Astrocyte (in vitro differentiated cells and primary cell): ENCODE measurements at regions not wholly inside any gene's neighbourhood (a gene's known extent, or its start where the extent isn't known, plus 50 kb on each side); places are given as distances from the start of the nearest gene placed in this dataset.

Source experiments
- DNase-seq: peaks from one replicate; pipeline ENCODE4 v3.0.0-alpha.2; 2010; ENCODE audit warnings: low read depth
- FAIRE-seq: peaks from 2 replicates; lab custom pipeline; 2011; peaks lifted over from hg19 to GRCh38; lab: Jason Lieb, UNC
- H2AFZ ChIP-seq: 2 replicates; pipeline ENCODE4 v1.6.0; 2012; ENCODE audit warnings: low read depth, low read length, inconsistent platforms
- H3K27ac ChIP-seq: 2 replicates; pipeline ENCODE4 v1.5.1; 2011; ENCODE audit warnings: low read depth, low read length, inconsistent platforms
- H3K27me3 ChIP-seq: 2 replicates; pipeline ENCODE4 v1.6.0; 2011; ENCODE audit warnings: low read length, inconsistent platforms; ENCODE audit not compliant: insufficient read depth
- H3K36me3 ChIP-seq: 2 replicates; pipeline ENCODE4 v1.5.1; 2011; ENCODE audit warnings: low read length, inconsistent platforms; ENCODE audit not compliant: insufficient read depth
- H3K4me1 ChIP-seq: 2 replicates; pipeline ENCODE4 v1.5.1; 2011; ENCODE audit warnings: low read length, inconsistent platforms; ENCODE audit not compliant: insufficient read depth
- H3K4me2 ChIP-seq: 2 replicates; pipeline ENCODE4 v1.6.0; 2012; ENCODE audit warnings: low read length, inconsistent platforms
- H3K4me3 ChIP-seq: 2 replicates; pipeline ENCODE4 v1.5.1; 2011; ENCODE audit warnings: low read depth, mild to moderate bottlenecking, low read length, inconsistent platforms; ENCODE audit not compliant: insufficient read depth
- H3K79me2 ChIP-seq: 2 replicates; pipeline ENCODE4 v1.6.0; 2012; ENCODE audit warnings: mild to moderate bottlenecking, low read length, inconsistent platforms; ENCODE audit not compliant: insufficient read depth
- H3K9ac ChIP-seq: 2 replicates; pipeline ENCODE4 v1.6.0; 2012; ENCODE audit warnings: mild to moderate bottlenecking, low read length, inconsistent platforms
- H3K9me3 ChIP-seq: 2 replicates; pipeline ENCODE4 v1.5.1; 2012; ENCODE audit warnings: low read depth, mild to moderate bottlenecking, low read length, inconsistent platforms; ENCODE audit not compliant: insufficient read depth
- H4K20me1 ChIP-seq: 2 replicates; pipeline ENCODE4 v1.6.0; 2012; ENCODE audit warnings: low read length, inconsistent platforms; ENCODE audit not compliant: insufficient read depth
- H3K27ac Mint-ChIP-seq: one replicate; pipeline ENCODE4 v1.8.0; 2021; ENCODE audit warnings: mild to moderate bottlenecking, mixed read lengths; ENCODE audit not compliant: unreplicated experiment
- H3K27me3 Mint-ChIP-seq: one replicate; pipeline ENCODE4 v1.8.0; 2021; ENCODE audit warnings: low read depth, mixed read lengths; ENCODE audit not compliant: unreplicated experiment
- H3K36me3 Mint-ChIP-seq: one replicate; pipeline ENCODE4 v1.8.0; 2021; ENCODE audit warnings: low read depth, mixed read lengths; ENCODE audit not compliant: unreplicated experiment
- H3K4me1 Mint-ChIP-seq: one replicate; pipeline ENCODE4 v1.8.0; 2021; ENCODE audit warnings: low read depth, mixed read lengths; ENCODE audit not compliant: unreplicated experiment
- H3K4me3 Mint-ChIP-seq: one replicate; pipeline ENCODE4 v1.8.0; 2021; ENCODE audit warnings: mild to moderate bottlenecking, moderate library complexity, mixed read lengths; ENCODE audit not compliant: unreplicated experiment
- H3K9me3 Mint-ChIP-seq: one replicate; pipeline ENCODE4 v1.8.0; 2021; ENCODE audit warnings: mild to moderate bottlenecking, mixed read lengths; ENCODE audit not compliant: unreplicated experiment
- EZH2 ChIP-seq: IDR thresholded peaks from 2 replicates; pipeline ENCODE4 v1.6.1; 2012; ENCODE audit warnings: mild to moderate bottlenecking, low read length, inconsistent platforms; ENCODE audit not compliant: insufficient read depth
- TF ChIP-seq, protein P1 (sequence below): IDR thresholded peaks from 2 replicates; pipeline ENCODE4 v1.5.1; 2011; ENCODE audit warnings: low read depth, mild to moderate bottlenecking, inconsistent platforms, low read length, moderate library complexity; ENCODE audit not compliant: insufficient read depth

DNA sequence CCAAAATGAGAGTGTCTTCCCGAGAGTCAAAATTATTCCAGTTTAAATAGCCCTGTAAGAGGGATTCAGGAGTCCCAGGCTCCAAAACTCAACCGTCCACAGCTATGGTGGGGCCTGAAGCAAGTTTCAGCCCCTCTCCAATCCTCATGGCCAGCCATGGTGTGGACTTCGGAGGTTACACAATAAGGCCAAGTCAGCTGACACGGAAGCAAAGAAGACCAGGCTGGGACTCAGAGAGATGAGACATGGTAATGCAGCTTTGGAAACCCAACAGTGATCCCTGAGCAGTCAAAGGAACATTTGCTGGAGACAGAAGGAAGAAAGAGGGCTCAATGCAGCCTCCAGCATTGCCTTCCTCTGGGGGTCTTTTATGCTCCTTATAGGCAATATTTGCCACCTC, 324.6 kb upstream of the TLE3 start:
- Mint-ChIP-seq H3K9me3 (peaks cover 6% of the 10 kb centered on the region), H3K27me3 (peaks cover 91% of the 10 kb centered on the region), H3K4me3 (no peak overlapping the region), H3K27ac (no peak overlapping the region), H3K4me1 (no peaks in the 10 kb centered on the region), H3K36me3 (peaks cover 2% of the 10 kb centered on the region)
- Histone ChIP-seq H4K20me1 (no peaks in the 10 kb centered on the region), H3K27me3 (peaks cover 81% of the 10 kb centered on the region), H3K79me2 (no peaks in the 10 kb centered on the region), H3K36me3 (no peaks in the 10 kb centered on the region), H2AFZ (no peak overlapping the region), H3K4me3 (no peak overlapping the region), H3K4me2 (no peak overlapping the region), H3K4me1 (peaks cover 3% of the 10 kb centered on the region), H3K9me3 (no peaks in the 10 kb centered on the region), H3K9ac (no peak overlapping the region), H3K27ac (no peak overlapping the region)
- TF ChIP-seq, protein P1, sequence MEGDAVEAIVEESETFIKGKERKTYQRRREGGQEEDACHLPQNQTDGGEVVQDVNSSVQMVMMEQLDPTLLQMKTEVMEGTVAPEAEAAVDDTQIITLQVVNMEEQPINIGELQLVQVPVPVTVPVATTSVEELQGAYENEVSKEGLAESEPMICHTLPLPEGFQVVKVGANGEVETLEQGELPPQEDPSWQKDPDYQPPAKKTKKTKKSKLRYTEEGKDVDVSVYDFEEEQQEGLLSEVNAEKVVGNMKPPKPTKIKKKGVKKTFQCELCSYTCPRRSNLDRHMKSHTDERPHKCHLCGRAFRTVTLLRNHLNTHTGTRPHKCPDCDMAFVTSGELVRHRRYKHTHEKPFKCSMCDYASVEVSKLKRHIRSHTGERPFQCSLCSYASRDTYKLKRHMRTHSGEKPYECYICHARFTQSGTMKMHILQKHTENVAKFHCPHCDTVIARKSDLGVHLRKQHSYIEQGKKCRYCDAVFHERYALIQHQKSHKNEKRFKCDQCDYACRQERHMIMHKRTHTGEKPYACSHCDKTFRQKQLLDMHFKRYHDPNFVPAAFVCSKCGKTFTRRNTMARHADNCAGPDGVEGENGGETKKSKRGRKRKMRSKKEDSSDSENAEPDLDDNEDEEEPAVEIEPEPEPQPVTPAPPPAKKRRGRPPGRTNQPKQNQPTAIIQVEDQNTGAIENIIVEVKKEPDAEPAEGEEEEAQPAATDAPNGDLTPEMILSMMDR: no peak
- no peak for TF ChIP-seq EZH2
- no peak for FAIRE-seq
- no peak for DNase-seq

DNA sequence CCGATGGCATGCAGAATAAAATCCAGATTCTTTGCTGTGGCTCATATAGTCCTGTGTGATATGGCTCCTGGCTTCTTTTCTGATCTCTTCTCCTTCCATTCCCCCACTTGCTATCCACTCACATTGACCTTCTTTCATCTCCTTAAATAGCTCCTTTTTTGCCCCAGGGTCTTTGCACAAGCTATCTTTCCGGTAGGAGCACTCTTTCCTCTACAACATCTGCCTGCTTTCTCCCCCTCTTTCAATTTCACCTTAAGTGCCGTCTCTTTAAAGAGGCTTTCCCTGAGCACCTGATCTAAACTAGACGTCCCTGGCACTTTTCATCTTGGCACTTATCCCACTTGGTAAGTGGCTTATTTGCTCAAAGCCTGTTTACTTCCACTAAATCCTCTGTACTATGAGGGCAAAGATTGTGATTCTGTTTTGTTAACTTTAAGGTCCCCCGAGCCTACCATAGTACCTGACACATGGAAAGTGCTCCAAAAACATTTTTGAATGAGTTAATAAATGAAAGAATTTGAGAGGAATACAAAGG, 323.3 kb upstream of the TLE3 start:
- H3K27ac ChIP-seq: no peak overlapping the region
- TF ChIP-seq, protein P1: no peak
- TF ChIP-seq EZH2: no peak
- H3K36me3 Mint-ChIP-seq: peaks cover 2% of the 10 kb centered on the region
- no peak overlapping the region for H3K4me2 ChIP-seq
- no peak for DNase-seq
- no peak overlapping the region for H3K27ac Mint-ChIP-seq
- H3K4me1 Mint-ChIP-seq: peaks cover 4% of the 10 kb centered on the region
- H3K9ac ChIP-seq: no peak overlapping the region
- FAIRE-seq: no peak
- no peak overlapping the region for H3K4me3 ChIP-seq
- no peaks in the 10 kb centered on the region for H3K4me1 ChIP-seq
- H3K36me3 ChIP-seq: no peaks in the 10 kb centered on the region
- peaks cover 6% of the 10 kb centered on the region for H3K9me3 Mint-ChIP-seq
- H3K27me3 ChIP-seq: peaks cover 87% of the 10 kb centered on the region
- peaks cover 94% of the 10 kb centered on the region for H3K27me3 Mint-ChIP-seq
- no peaks in the 10 kb centered on the region for H3K79me2 ChIP-seq
- no peak overlapping the region for H3K4me3 Mint-ChIP-seq
- H4K20me1 ChIP-seq: no peaks in the 10 kb centered on the region
- no peak overlapping the region for H2AFZ ChIP-seq
- peaks cover 5% of the 10 kb centered on the region for H3K9me3 ChIP-seq

DNA sequence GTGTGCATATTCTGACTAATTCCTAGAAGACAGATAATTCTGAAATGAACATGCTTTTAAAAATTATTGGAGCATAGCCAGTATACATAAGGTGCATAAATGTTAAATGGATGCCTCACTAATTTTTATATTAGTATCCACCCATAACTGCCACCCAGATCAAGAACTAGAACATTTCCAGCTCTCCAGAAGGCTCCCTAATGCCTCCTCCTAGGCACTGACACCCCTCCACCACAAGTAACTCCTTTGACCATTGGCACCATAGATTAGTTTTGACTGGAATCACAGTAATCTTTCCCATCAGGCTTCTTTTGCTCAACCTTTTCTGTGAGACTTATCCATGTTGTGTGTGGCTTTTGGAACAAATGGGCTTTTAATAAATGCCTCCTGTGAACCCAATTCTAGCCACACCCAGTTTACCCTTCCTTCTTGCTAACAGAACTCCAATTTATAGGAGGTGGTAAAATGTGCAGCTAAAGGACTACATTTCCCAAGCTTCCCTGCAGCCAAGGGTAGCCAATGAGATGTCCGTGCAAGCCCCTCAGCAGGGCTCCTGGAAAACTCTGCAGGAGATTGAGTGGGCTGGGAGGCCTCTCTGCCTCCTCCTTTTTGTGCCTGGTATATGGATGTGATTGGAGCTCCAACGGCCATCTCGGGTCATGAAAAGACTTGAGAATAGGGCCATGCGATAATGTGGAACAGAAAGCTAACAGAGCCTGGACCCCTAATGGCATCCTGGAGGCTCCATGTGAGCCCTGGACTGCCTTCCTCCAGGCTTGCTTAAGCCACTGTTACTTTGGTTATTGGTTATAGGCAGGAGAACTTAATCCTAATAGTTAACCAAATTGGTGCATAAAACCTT, 322.6 kb upstream of the TLE3 start:
- H2AFZ ChIP-seq: no peak overlapping the region
- FAIRE-seq (no peak), DNase-seq (no peak)
- TF ChIP-seq, protein P1: no peak
- TF ChIP-seq EZH2: no peak
- Mint-ChIP-seq H3K36me3 (no peaks in the 10 kb centered on the region), H3K4me1 (peaks cover 4% of the 10 kb centered on the region), H3K9me3 (peaks cover 6% of the 10 kb centered on the region), H3K27ac (no peak overlapping the region), H3K27me3 (peaks cover 92% of the 10 kb centered on the region), H3K4me3 (no peak overlapping the region)
- H3K4me1 ChIP-seq: no peaks in the 10 kb centered on the region
- no peak overlapping the region for H3K4me3 ChIP-seq
- H3K27ac ChIP-seq: no peak overlapping the region
- no peak overlapping the region for H3K9ac ChIP-seq
- H3K79me2 ChIP-seq: no peaks in the 10 kb centered on the region
- H3K4me2 ChIP-seq: no peak overlapping the region
- H4K20me1 ChIP-seq: no peaks in the 10 kb centered on the region
- H3K27me3 ChIP-seq: peaks cover 86% of the 10 kb centered on the region
- H3K36me3 ChIP-seq: no peaks in the 10 kb centered on the region
- H3K9me3 ChIP-seq: peaks cover 5% of the 10 kb centered on the region
